Daoy (cell line): ENCODE measurements at regions not wholly inside any gene's neighbourhood (a gene's known extent, or its start where the extent isn't known, plus 50 kb on each side); places are given as distances from the start of the nearest gene placed in this dataset.
A peak's percentile ranks its signal among the peaks of the same experiment; 100 is the strongest.
"Not testable (repeated sequence)": the region's sequence is repeated elsewhere in the genome, so short reads cannot be mapped to it uniquely, and the experiment has no call there.

Experiments
- DNase-seq: peaks from one replicate; pipeline ENCODE4 v3.0.0-alpha.2; 2015; ENCODE audit warnings: low read depth

DNA sequence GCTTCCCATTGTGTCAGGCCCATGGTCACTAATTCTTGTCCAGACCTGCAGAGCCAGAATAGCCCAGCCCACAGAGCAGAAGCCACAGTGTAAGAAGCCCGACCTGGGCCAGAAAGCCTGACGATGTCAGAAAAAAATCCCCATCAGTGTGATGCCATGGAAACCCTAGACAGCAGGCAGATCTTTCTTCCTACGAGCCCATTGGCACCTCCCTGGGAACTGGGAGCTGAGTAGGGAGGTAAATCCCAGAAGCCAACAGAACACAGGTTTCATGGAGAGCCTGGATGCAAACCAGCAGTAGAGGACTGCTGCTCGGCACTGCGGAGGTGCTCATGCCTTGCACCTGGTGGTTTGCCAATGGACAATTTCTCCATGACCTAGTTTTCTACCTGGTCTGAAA lies 82.2 kb upstream of the SLC22A16 start:
- DNase-seq, result no peak

DNA sequence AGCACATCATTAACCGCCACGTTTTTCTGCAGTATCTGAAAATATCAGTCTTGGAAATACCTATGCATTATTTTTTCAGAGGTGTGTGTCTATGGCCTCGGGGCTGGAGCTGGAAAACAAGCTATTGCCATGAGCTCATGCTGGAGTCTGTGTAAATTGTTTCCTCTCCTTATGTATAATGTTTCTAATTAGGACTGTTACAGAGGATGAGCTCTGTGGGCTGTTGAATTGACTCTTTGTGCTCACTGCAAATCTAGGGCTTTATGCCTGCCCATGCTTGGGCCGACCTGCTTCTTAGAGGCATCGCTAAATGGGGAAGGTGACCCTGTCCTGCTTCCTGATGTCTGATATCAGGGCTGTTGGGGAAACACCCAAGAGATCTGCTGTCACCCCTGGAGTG lies 80.8 kb upstream of the SLC22A16 start:
- DNase-seq, result no peak

DNA sequence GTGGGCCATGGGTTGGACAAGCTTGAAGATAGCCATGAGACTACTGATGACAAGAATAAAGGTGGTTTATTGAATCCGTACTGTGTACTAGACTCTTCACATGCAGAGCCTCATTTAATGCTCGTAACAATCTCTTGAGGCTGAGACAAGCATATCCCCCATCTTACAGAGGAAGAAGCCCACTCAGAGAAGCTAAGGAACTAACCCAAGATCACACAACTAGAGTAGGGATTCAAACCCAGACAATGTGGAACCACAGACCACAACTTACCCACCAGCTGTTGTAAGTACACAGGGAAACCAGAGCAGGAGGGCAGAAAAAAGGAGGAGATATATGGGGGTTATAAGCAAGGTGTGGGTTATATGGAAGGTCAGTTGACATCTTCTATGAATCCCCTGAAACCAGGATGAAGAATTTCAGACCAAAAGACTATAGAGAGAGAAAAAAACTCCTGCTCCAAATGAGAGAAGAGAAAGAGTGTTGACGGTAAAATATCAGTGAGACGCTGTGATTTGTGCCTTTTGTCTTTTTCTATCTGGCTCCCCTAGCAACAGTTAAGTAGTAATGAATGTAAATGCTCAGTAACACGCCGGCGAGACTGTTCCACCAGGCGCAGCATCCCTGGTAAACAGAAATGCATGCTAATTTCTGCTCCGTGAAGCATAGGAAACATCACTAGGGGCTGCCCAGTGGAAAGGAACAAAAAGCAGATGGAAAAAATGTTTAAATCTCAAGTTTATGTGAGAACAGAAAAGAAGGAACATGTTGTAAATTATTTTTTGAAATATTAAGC lies 80.1 kb upstream of the SLC22A16 start:
- no peak for DNase-seq

DNA sequence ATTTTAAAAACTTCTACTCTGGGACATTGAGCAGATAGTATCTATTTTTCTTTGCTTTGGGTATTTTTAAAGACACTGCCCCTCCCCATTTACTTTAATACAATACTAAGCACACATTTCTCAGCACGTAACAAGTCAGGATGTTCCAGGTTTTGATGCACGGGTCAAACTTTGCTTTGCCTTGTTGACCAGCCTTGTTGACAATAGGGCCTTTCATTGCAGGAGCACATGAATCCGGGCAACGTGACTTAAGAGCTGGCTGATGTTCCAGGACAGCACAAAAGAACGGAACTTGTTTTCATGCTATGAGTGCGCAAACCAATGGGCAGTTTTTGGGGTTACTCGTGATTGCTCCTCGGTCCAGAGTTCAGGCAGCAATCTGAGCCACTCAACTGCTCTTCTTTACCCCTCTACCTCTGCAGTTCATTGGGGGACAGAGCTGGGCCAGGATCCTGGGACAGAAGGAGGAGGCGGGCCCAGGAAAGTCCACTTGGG lies 78.6 kb upstream of the SLC22A16 start:
- no peak for DNase-seq

DNA sequence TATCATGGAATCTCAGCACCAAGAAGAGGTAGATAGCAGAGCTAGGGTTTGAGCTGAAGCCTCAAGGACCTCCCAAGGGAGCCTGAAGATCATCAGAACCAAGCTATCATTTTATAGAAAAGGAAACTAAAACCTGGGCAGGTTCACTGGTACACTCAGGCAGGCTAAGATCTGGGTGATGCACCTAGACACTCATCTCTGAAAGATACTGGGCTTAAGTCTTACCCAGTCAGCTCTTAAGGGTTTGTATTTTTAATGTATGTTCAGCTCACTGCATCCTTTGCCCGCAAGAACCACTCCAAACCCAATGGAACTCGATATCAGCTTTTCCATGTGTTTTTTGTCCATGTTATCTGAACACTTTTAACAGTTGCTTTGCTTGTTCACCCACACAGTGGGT lies 78.0 kb upstream of the SLC22A16 start:
- DNase-seq, result no peak

DNA sequence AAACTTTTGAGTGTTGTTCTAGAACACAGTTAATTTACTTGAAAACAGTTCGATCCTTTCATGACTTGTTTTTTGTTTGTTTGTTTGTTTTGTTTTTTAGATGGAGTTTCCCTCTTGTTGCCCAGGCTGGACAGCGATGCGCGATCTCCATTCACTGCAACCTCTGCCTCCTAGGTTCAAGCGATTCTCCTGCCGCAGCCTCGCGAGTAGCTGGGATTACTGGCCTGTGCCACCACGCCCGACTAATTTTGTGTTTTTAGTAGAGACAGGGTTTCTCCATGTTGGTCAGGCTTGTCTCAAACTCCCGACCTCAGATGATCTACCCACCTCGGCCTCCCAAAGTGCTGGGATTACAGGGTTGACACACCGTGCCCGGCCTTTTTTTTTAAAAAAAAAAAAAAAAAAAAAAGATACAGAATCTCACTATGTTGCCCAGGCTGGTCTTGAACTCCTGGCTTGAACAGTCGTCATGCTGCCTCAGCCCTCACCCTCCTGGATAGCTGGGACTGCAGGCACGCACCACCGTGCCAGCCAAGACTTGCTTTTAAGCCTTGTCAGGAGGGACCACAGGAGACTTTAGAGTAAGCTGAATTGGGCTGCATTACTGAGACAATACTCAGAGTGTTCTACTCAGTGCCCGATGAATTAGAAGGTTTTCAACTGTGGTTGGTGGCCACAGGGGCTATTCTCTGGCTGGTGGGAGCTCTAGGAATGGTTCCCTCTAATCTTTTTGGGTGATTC lies 76.7 kb upstream of the SLC22A16 start:
- no peak for DNase-seq

DNA sequence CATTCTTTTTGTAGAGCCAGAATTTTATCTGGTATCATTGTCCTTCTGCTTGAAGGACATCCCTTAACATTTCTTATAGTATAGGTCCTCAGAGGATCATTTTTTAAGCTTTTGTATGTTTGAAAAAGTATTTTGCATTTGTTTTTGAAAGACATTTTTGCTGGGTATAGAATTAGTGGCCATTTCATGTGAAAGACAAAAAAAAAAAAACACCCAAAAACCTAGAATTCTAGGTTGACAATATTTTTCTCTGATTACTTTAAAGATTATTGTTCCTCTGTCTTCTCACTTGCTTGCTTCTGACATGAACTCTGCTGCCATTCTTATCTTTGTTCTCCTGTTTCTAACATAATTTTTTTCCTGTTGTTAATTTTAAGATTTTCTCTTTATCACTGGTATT lies 75.7 kb upstream of the SLC22A16 start:
- DNase-seq, result no peak

DNA sequence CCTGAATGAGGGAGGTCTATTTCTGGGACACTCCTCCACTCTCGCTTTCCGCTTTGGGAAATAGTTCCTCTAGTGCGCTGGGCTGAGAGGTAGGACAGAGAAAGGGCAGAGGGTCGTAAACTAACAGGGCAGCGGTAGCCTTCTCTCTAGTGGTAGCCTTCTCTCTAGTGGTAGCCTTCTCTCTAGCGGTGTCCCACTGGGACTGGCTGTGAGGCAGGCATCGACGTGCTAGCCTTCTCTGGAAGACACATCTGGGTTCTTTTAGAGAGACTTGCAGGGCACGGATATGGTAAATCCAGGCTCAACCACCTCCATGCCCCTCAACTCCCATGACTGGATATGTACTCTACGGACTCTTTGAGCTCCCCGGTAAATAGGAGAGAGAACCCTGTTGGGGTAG lies 74.7 kb upstream of the SLC22A16 start:
- DNase-seq, result no peak

DNA sequence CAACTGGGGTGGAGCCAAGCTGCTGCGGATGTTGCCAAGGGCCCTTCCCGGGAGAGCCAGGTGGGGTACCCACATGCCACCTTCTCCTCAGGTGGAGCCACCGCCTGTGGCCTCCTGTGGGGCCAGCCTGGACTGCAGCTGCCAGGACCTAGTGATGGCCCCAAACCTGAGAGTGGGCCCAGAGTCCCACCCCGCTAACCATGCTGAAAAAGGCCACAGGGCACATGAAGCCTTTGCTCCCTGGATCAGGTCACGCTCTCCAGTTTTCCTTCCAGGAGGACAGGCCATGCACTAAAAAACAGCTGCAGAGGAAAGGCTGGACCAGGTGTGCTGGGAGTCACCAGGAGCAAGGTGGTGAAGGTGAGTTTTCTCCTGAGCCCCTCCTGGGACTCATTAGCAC lies 73.9 kb upstream of the SLC22A16 start:
- no peak for DNase-seq

DNA sequence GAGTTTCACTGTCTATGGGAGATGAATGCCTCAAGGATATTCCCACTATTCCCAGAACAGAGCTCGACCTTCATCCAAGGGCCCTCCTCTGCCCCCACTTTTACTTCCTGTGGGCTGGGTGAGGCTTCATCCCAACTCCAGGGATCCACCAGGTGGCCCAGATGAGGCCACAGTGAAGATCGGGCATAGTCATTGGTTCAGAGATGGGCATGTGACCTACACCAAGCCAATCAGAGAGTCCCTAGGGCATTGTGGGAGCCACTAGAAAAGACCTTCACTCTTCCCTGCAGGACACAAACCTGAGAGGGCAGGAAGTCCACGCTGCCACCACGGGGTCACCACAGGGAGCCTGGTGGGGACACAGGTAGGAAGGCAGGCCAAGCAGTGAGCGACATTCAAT lies 72.9 kb upstream of the SLC22A16 start:
- DNase-seq, result no peak

DNA sequence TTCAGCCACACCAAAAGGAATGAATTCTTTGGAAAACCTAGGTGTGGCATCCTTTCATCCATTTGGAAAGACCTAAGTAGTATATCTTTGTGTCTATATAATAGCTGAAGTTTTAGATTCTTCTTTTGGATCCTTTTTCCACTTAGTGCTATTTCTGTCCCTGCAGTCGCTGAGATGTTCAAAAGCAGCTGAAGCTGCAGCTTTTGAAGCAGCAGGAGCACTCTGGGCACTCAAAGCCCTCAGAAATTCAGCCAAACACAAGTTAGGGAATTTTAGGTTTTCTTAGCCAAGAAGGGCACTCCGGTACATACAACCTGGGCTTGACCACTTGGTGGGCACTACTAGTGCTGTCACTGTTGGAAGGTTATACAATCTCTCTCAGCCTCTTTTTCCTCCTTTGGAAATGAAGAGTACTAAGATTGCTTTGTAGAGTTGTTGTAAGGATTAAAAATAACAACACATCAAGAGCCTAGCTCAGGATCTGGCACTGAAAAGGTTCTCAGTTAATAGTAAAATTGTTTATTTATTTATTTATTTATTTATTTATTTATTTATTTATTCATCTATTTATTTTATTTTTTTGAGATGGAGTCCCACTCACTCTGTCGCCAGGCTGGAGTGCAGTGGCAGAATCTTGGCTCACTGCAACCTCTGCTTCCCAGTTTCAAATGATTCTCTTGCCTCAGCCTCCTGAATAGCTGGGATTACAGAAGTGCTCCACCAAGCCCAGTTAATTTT lies 71.9 kb upstream of the SLC22A16 start:
- DNase-seq, result no peak

DNA sequence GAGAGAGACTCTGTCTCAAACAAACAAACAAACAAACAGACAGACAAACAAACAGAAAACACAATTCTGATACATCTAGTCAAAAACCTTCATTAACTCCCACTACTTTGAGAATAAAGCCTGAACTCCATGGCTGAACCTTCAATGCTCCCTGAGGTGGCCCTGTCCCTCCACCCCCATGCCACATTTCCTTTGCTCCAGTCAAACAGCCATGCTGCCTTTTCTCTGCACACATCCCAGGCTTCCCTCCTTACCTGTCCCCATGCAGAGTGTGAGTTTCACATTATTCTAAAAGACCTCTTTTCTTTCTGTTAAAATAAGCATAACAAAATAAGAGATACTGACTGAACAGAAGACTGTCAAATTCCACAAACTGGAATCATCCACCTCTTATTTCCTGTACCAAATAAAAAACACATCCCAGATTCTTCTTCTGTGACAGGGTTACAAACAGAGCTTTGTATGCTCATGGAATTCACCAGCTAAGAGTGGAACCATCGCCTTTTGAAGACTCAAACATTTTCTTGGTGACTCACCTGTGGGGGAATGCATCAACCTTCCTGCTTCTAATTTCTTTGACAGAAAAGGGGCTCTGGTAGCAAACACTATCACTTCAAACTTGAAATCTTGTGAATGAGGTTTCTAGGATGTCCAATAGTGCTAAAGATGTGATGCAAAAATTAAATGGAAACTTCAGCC lies 71.0 kb upstream of the SLC22A16 start:
- DNase-seq, result peak; percentile 42

DNA sequence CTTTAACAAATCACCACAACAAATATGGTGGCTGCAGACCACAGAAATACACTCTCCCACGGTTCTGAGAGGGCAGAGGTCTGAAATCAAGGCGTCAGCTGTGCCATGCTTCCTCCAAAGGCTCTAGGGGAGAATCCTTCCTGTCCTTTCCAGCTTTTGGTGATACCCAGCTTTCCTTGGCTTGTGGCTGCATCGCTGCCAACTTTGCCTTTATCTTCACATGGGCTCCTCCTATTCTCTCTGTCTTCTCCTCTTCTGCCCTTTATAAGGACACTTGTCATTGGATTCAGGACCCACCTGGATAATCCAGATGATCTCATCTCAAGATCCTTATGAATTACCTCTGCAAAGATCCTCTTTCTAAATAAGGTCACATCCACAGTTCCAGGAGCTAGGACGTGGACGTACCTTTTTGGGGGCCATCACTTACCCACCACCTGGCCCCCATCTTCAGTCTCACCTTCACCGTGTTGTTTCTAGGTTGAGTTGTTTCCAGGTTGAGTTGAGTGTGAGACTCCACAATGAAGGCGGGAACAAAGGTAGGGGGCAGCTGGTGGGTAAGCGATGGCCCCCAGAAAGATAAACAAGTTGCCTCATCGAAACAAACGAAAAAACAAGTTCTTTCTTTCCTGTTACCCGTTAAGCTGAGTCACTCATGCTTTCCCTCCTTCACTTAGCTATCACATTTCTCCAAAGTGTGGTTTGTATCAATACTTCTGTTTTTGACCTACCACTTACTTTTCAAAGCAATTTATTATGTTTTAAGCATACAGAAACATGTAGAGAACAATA lies 68.9 kb upstream of the SLC22A16 start:
- no peak for DNase-seq

DNA sequence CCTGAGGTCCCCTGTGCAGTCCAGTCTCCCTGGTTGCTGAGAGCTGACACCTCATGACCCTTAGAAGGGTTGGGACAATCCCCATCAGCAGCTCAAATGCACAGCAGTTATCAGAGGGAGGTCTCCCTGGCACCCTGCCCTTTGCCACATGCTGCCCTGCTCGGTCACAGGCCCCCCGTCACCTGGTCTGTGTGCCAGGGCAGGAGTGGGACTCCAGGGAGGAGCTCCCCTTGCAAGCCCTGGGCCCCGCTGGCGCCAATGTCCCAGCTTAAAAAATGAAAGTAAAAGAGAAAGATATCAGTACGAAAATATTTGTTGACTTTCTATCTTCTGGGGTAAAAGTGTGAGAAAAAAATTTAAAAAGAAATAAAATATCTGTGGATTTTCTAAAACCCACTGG lies 68.1 kb upstream of the SLC22A16 start:
- DNase-seq, result no peak

DNA sequence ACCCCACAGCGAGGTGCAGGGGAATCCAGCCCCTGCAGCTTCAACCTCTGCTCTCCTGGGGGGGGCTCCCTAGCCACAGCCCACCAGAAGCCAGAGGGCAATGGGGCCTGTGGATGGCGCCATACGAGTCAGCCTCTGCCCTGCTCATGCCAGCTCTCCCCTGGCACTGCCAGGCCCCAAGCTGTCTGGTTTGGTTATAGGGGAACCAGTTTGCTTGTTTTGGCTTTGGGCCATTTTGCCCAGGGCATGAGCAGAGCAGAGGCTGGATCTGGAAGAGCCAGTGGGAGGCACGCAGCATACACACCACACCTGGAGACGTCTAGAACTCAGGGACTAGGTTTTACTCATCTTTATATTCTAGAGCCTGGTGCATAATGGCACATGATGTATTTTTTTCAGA lies 66.7 kb upstream of the SLC22A16 start:
- peak; percentile 47 for DNase-seq

DNA sequence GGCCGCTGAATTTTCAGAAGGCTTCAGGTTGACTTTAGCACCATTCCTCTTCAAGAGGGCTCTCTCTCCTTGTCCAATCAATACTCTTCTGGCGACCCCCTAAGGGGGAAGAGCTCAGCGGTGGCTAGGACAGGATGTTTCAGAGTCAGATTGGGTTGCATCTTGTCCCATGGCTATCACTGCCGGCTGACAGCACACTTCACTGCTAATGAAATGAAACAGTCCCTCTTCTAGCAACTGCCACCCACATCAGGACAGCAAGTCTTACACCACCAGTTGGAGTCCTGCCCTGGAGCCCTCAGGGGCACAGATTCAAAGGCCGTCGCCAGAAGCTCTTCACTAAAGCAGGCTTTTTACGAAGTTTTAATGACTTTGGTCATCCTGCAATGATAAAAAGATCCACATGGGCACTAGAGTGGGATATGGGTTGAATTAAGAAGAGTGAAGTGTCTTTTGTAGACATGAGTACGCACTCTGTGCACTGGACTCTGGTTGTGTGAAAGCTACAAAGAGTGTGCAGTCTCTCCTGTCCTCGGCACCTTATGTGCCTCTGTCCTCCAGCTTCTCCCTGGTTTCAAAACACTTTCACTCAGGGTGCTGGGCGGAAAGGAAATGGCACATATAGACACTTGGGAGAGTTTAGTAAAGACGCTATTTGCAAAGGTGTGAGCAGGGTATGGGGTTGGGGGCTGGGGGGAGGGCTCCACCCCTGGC lies 66.1 kb upstream of the SLC22A16 start:
- DNase-seq, result no peak

DNA sequence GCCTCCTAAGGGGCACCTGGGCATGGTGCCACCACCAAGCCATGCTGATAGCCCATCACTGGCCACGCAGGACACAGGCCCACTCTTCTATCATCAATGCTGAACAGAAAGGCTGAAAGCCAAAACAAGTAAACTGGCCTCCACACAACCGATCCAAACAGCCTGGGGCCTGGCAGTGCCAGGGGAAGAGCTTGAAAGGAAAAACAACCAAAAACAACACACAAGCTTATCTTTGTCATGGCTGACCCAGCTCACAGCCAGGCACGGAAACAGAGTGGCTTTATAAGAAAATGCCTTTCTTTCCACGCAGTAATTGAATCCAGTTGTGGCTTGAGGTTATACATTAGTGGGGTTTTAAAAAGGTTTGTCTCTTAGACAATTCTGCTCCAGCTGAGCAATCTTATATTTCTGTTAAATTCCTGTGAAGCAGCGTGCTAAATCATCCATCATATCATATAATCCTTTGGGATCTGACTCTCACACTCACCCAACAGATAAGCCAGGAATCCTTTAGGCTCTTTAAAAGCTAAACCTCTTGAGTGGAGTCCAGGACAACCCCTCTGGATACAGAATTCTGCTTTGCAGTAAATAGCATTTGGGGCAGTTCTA lies 65.4 kb upstream of the SLC22A16 start:
- no peak for DNase-seq

DNA sequence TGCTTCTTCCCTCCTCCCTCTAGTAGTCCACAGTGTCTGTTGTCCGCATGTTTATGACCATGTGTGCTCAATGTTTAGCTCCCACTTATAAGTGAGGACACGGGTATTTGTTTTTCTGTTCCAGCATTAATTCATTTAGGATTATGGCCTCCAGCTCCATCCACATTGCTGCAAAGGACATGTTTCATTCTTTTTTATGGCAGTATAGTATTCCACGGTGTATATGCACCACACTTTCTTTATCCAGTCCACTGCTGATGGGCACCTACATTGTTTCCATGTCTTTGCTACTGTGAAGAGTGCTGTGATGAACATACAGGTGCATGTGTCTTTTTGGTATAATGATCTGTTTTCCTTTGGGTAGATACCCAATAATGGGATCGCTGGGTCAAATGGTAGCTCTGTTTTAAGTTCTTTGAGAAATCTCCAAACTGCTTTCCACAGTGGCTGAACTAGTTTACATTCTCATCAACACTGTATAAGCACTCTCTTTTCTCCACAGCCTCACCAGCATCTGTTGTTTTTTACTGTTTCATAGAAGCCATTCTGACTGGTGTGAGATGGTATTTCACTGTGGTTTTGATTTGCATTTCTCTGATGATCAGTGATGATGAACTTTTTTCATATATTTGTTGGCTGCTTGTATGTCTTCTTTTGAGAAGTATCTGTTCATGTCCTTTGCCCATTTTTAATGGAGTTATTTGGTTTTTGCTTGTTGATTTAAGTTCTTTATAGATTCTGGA lies 63.0 kb upstream of the SLC22A16 start:
- not testable (repeated sequence) for DNase-seq

DNA sequence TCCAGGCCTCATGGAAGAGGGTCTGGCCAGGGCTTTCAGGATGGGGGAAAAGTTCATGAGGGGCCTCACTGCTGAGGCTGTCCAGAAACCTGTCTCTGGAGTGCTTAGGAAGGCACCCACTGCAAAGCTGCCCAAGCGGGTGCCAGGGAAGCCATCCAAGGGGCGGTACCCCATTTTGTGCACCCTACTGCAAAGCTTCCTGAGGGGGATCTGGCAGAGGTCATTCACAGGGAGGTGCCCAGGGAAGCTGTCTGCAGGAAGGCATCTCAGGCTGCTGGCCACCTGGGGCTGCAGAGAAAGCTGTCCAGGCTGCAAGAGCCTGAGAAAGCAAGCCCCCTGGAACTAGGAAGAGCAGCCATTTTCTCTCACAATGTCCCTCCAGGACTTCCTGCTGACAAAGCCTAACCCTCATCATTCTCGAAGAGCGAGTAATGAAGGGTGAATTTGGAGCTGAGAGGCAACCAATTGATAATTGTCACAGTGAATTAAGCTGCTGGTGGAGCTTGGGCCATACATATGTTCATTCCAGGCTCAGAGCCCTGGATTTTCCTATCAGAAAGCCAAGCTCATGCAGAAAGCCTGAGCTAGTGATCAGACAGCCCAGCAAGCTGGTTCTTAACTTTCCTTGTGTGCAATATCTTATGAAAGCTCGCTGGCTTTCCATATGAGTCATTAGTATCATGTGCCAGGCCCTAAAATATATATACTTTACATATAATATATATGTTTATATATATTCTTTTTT lies 62.2 kb upstream of the SLC22A16 start:
- DNase-seq, result no peak
